ENCODE measurements at regions not wholly inside any gene's neighbourhood (a gene's known extent, or its start where the extent isn't known, plus 50 kb on each side); places are given as distances from the start of the nearest gene placed in this dataset.
"Not testable (repeated sequence)": the region's sequence is repeated elsewhere in the genome, so short reads cannot be mapped to it uniquely, and the experiment has no call there.

DNA sequence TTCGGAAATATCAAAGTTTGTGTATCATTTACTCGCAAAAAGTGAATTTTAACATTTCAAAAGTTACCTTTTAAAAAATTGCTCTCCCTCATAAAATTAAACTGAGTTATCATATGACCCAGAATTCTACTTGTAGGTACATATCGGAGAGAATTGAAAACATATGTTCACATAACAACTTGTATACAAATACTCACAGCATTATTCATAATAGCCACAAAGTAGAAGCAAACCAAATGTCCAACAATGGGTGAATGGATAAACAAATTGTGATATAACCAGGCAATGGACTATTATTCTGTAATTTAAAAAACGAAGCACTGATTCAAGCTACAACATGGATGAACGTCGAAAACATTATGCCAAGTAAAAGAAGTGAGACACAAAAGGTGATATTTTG is 412.0 kb upstream of the TCF4 start:
- DNase-seq, result no peak

DNA sequence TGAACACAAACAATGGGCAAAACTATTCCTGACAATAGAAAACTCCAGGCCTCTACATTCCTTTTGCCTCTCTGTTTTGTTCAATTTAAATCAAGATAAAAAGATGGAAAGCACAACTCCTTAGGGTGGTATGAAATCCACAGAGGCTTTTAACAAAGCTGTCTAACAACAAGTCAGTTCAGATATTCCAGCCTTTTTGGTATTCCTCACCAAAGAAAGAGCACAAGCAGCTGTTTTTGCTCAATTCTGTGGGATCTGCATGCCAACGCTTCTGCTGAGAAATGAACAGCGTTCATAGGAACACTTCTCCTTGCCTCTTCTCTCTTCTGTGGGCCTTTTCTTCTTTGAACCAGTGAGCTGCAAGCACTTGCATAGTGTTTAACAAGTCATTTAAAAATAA is 411.6 kb upstream of the TCF4 start:
- no peak for DNase-seq

DNA sequence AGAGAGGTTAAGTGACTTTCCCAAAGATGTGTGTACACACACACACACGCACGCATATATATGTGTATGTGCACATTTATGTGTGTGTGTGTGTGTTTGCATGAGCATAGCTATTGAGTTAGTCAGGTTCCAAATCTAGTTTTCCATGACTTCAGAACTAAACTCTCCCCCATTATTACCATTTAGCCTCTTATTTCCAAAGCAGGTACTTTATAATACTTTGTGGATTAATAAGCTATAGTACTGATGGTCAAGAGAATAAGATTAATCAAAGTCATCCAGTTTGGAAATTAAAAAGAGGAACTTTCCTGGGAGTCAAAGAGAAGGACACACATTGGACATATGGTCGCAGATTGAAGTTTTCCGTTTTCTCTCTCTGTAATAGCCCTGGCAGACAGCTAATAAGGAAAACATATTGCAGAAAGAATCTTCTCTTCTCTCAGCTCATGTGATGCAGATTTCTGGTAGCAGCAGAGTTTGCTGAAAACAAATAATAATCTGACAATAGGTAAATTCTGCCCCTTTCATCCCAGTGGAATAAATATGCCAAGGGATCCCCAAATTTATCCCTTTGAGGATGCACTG is 410.9 kb upstream of the TCF4 start:
- DNase-seq, result no peak

DNA sequence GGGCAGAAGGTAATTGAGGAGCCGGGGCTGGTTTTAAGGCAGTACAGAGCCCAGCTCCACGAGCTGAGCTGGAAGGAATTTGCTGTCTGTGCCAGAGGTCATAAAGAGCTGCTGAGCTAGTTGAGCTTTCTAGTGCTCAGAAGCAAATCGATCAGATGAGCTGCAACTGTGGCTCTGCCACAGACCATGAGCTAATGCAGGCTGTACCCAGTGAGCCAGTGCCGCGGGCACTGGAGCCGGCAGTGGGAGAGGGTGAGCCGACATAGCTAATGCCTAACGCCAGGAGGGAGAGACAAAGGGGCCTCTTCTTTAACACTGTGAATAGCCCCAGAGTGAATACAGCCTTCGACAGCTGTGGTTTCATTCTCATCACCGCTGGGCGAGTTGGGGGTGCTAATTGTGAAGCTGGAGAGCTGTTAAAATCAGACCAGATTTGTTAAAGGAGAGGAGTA is 410.1 kb upstream of the TCF4 start:
- DNase-seq, result no peak

DNA sequence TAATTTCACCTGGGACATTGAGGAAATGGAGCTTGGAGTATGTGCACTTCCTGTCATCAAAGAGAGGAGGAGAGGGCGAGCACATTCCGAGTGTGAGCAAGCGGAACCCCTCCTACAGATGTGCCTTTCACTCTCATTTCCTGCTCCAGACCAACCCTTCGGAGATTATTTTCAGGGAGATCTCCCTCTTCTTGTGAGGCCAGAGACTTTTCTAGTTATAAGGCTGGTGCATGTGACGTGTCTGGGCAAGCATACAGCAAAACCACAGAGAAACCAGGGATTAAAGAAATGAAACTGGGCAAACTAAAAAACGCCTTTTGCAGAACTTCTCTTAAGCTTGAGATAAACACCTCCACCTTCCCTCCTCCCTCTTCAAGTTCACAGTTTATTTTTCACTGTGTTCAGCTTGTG is 409.2 kb upstream of the TCF4 start:
- no peak for DNase-seq

DNA sequence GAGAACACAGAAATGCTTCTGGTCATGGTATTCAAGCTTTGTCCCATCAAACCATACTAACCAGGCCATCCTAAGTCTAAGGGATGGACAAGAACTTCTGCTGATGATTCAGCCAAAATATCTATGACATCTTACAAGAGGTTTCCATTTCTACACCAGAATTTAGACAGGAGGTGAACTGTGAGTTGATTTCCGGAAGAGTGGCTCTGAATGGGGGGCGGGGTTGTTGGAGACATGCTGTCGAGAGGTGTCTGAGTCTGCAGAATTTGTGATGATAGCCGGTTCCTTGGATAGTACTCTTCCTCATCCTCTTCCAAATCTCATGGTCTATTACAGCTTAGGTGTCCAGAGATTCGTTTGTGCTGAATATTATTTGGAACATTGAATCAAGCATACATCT is 408.7 kb upstream of the TCF4 start:
- DNase-seq, result no peak

DNA sequence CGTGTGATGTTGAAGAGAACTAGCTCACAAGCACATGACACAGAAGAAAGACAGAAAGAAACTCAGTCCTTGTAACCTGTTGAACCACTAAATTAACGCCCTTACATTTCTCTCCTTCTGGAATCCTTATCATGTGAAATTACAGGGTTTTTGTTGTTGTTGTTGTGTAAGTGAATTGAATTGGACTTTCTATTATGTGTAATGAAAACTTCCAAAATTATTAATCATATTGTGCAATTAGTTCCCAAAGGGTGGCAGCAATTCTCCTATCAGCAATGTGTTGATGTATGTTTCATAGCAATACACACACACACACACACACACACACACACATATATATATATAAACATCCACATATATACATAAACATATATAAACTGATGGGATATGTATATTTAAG is 402.2 kb upstream of the TCF4 start:
- DNase-seq, result no peak

DNA sequence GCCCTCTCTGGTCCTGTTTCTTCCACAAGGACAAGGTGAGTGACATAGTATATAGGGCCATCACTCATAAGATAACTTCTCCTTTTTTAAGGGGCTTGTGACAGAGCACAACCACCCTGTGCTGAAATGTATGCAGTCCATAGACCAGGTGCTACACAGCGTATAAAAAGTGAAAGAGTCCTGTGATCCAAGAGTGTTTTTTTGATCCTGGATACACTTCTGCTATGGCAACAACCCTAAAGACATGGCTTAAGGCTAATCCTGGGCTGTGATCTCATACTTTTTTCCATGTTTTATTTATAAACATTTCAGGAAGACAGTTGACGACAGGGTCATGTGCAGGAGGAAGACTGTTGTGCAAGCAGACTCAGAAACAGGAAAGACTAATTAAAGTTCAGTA is 400.5 kb upstream of the TCF4 start:
- no peak for DNase-seq

DNA sequence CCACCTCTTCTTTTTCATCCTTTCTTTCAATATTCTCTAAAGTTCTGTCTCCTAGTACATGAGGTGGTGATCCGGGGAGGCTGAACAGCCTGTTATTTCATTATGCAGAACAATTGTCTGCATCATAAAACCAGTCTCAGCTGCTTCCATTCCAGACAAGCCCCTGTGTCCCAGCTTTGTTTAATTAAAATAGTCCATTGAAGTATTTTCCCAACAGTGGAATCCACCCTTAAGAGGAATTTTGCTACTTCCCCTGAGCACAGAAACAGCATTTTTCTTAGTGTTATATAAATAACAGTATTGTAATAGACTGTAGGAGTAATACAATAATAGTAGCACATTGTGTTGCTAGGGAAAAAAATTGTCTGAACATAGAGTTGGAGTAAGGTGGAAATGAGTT is 395.4 kb upstream of the TCF4 start:
- DNase-seq, result no peak

DNA sequence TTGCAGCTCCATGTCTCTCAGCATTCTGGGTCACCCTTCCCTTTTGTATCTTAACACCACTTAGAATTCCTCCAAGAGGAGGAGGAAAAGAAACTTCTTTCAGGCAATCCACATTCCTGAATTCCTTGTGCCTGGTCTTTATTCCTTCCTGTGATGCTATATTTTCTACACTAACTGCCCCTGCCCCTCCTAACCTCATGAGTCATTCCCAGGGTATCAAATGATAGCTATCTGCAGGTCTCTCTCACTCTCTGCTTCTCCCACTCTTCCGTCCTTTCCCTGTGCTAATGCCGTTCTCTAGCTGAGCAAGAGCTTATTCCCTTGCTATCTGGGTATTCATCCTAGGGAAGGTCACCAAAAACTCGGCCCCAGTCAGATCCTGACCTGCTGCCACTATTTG is 395.0 kb upstream of the TCF4 start:
- no peak for DNase-seq

DNA sequence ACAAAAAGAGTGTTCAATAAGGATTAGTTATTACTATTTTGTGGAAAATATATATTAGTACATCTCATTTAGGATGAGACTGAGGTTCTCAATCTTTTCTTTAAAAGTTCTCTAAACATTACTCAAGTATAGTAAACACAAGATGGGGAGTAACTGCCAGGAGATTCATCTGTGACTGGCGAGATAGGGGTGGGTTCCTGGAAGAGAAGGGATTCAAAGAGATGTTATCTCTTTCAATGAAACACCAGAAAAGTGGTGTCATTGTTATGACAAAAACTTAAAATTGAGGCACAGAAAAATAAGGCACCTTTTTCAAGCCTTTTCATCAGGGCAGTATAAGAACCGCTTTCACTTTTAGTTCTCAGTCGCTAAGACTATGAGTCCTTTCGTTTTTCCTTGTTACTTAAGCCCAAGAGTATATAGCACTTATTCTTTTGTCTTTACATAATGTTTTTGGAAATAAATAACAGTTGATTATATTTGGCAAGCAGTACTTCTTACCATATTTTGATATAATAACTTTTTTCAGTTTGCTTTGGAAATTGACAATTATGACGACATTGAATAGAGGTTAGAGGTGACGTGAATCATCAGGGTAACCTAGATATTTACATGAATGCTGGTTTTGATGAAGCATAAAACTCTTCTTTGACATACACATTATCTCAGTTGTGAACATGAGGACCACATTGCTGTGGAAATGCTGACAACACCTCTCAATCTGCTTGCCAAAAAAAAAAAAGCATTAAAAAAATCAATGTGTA is 393.9 kb upstream of the TCF4 start:
- DNase-seq, result no peak

DNA sequence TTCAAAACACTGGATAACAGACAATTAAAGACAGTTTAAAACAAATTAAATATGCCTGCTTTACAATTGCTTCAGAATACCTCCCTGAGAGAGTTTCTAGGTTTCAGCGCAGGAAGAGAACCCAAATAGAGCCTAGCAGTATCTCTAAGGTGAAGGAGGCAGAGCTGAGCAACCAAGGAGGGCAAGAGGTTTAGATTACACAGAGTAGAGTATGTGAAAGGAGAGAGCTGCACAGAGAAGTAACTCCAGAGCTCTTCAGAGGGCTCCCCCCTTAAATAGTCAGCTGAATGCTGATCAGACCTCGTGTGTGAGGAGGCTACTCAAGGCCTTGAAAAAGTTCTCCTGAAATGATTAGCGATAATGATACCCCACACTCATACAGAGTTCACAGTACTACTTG is 386.5 kb upstream of the TCF4 start:
- no peak for DNase-seq

DNA sequence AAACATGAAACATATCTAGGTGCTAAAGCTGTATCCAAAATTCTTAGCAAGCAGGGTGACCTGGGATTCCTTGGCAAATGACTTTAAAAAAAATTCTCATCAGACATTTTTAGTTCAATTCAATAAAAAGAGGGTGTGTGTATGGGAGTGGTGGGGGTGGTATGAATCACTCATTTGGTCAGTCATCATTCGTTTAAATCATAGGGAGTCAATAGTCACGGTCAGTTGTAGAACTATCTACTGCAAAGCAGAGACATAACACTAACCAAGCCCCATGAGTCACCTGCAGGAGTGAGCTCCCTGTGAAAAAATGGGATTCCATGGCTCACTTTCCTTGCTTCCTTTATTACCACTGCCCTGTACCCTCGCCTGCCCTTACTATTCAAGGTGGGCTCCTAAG is 380.6 kb upstream of the TCF4 start:
- no peak for DNase-seq

DNA sequence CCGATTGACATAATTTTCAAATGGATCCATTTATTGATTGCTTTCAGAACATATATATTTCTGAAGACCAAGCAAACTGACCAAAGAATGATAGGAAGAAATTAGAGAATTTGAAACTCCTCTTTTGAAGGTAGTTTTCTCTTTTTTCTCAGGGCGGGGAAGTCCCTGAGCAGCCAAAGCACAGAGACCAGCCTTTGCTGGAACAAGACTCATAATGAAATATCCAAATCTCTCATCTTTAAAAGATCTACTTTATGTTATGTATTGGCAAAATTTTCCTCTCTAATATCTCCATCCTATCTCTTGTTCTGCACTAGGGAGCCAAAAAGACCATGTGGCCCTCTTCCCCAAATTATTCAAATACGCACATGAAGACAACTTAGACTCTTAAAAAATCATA is 379.0 kb upstream of the TCF4 start:
- DNase-seq, result no peak

DNA sequence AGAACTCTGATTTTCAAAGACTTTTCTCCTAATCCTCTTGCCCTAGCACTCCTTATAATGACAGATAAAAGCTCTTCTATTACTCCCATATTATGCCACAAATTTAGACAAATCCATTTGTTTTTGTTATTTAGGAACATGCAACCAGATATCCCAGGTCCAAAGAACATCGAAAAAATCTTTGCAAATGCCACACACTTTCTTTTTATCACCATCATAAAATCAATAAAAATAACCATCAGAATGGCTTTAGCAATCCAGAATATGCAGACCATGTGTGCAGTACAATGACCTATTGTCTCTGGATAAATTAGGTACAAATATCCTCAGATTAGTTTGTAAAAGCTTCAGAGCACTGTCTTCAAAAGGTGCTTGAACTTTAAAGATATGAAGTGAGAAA is 376.2 kb upstream of the TCF4 start:
- DNase-seq, result no peak

DNA sequence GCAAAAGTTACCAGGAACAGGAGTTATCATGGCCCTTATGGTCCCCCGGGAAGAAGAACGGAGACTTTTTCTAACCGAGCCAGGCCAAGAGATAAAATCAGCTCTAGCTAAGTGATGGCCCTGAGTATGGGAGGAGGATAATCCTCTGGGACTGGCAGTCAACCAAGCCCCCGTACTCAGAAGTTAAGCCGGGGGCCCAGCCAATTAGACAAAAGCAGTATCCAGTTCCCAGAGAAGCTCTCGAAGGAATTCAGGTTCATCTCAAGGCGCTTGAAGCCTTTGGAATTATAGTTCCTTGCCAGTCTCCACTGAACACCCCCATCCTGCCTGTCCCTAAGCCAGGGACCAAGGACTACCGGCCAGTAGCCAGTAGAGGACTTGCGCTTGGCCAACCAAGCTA is 365.3 kb upstream of the TCF4 start:
- DNase-seq, result no peak

DNA sequence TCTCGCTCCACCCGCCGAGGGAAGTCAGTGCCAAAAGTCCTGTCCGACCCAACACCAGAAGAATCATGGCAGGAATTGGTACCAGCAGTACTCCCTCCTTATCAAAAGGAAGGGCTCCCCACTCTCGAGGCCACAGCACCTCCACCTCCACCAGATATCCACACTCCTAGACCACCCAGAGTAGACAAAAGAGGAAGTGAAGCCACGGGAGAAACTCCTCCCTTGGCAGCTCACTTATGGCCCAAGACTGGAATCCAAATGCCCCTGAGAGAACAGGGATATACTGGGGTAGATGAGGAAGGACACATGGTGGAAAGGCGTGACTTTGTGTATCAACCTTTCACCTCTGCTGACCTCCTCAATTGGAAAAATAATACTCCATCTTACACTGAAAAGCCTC is 363.7 kb upstream of the TCF4 start:
- DNase-seq, result not testable (repeated sequence)

DNA sequence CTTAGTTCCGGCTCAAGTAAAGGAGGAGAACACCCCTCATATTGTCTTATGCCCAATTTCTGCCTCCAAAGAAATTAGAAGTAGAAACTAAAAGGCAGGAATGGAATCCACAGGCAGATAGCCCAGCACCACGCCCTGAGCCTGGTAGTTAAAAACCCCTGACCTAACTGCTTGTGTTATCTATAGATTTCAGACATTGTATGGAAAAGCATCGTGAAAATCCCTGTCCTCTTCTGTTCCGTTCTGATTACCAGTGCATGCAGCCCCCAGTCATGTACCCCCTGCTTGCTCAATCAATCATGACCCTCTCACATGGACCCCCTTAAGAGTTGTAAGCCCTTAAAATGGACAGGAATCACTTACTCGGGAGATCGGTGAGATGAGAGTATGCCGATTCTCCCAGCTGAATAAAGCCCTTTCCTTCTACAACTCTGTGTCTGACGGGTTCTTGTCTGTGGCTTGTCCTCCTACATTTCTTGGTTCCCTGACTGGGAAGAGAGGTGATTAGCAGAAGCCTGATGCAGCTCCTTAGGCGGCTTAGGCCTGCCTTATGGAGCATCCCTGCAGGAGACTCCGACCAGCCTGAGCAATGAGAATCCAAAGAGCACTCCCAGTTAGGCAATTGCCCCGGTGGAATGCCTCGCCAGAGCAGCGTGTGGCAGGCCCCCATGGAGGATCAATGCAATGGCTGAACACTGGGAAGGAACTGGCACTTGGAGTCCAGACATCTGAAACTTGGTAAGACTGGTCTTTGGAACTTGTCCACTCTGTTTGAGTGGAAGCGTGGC is 362.6 kb upstream of the TCF4 start:
- DNase-seq, result no peak

DNA sequence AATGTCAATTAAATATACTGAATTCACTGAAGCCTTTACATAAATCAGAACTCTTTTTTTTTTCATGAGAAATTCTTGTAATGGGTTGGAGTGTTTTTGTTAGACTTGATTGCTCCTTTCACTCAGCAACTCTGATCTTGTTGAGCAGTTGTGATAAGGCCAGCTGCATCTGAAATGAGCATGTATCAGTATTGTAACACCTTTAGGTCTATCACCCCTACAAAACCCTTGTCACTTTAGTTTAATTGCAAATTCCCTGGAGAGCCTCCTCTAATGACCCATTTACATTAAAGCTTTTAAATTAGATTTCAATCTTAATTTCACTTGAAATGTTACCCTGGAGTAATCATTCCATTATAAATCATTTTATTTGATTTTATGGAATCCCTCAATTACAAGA is 346.8 kb upstream of the TCF4 start:
- no peak for DNase-seq

DNA sequence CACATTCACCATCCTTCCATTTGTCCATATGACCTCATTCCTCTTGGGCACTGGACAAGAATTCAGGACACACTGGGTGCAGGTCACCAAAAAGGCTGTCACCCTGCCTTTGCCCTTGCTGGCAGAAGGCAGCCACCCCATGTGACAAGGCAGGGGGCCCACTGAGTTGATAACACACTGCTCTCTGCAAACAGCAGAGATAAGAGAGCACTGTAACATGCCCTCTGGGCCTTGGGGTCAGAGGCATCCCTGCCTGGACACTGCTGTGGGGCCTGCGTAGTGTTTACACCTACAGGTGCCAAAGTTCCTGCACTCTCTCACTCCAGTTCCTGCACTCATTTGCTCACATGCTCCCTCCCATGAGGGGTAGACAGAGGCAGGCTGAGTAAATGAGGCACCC is 344.7 kb upstream of the TCF4 start:
- no peak for DNase-seq

DNA sequence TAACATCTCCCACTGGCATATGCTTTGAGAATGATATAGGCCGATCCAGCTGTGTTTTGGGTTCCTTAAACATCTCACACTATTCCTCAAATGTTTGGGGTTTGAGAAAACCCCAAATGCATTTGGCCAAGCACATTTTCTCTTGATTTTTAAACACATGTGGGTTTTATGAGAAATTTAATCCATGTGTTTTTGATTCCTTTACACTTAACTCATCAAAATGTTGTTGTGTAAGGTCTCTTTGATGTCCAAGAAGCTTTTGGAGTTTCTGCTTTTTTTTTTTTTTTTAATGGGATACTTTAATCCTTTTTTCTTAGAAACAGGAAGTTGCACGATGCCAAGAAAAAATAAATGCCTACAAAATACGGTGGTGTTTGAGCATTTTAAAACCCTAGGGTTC is 339.8 kb upstream of the TCF4 start:
- no peak for DNase-seq

DNA sequence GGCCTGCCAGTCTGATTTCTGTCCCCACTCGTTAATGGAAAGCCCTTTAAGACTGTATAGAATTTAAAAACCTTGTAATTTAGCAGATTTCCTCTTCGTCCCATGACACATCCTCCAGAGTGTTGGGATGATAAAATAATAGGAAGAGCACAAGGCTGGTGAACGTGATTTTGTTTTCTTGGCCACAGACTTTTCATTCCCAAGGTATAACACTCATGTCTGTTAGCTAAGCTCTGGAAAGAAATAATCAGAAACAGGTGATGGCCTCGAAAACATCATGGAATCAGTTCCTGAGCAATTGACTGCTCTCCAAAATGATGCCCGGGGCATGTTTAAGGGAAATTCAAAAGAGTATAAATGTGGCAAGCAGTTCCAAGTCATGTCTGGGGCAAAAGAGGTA is 337.8 kb upstream of the TCF4 start:
- no peak for DNase-seq

DNA sequence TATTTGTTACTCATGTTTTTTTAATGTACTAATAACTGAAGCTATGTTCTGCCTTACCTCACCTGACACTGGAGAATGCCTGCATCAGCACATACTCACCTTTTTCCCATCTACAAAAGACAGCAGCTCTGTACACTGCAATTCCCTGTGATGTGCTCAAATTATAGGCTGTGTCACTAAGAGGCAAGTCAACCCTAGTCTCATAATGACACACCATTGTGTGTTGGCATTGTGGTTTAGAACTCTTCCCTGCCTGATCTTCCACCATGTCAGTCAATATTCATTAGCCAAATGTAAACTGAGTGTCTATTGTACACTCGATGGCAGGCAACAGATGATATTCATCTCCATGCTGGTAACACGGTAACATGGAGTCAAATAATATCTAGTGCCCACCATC is 332.1 kb upstream of the TCF4 start:
- DNase-seq, result no peak

DNA sequence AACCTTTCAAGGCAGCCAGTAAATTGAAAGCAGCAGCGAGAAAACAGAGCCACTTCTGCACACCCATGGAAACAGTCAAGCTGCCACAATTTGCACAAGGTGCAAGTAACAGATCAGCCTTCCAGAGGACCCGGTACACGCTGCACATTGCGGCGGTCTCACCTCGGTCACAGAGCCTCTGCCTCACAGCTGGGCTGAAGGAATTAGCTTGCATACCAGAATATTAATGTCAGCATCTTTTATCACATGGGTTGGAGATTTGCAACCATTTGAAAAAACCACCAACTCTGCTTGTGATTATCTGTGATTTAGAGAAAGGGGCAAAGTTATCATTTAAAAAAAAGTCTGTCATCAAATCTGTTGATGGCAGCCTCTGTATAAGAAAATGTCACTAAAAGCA is 330.5 kb upstream of the TCF4 start:
- no peak for DNase-seq
